ENCODE measurements at regions not wholly inside any gene's neighbourhood (a gene's known extent, or its start where the extent isn't known, plus 50 kb on each side); places are given as distances from the start of the nearest gene placed in this dataset.
"Not testable (repeated sequence)": the region's sequence is repeated elsewhere in the genome, so short reads cannot be mapped to it uniquely, and the experiment has no call there.

DNA sequence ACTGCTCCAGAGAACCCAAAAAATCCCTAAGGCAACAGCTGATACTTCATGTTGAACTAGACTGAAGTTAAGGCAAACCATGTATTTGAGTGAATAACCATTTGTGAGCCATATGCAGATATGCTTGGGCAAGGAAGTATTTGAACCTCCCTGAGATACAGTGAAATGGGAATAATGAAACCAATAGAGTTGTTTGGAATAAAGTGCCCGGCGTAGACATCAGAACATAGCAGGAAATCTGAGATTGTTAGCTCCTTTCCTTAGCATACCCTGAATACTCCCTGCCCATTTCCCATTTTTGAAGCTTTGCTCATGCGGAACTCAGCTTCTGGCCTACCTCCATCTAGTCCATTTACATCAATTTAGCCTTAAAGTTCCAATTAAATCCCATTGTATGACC, 611.9 kb downstream of the EFNA5 start:
- no peak for DNase-seq

DNA sequence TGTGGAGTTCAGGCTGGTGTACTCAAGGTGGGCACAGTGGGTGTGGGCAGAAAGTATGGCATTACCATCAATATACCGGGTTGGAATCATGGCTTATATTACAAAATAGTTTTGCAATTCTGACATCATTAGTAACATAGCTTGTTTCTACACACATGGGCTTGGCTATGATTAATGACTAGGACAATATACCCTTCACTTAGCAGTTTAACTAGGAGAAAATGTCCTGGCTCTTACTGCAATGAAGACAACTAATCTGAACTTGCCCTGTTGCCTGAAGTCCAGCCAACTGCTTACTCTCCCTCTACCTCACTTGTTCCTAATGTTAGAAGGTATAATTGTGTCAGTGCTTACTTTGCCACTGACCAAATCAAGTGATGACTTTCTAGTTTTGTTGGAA, 612.5 kb downstream of the EFNA5 start:
- no peak for DNase-seq

GRCh38 chr5:107056278-107056677, 614.5 kb downstream of the EFNA5 start:
- DNase-seq = no peak

DNA sequence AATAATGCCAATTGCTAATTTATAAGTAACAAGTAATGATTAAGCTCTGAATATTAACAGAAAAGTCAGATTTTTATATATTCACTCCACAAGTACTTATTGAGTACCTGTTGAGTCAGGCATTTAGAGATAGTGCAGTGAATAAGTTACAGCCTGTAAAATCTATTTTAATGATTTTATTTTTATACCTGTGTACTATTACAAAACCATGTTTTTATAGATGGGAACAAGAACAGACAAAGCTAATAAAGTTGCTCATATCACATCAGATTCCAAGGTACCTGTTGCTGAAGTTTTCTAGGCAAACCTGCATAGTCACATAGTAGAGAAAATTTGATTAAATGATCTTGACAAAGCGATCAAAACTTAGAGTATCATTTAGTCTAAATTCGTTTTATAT, 623.7 kb downstream of the EFNA5 start:
- no peak for DNase-seq

DNA sequence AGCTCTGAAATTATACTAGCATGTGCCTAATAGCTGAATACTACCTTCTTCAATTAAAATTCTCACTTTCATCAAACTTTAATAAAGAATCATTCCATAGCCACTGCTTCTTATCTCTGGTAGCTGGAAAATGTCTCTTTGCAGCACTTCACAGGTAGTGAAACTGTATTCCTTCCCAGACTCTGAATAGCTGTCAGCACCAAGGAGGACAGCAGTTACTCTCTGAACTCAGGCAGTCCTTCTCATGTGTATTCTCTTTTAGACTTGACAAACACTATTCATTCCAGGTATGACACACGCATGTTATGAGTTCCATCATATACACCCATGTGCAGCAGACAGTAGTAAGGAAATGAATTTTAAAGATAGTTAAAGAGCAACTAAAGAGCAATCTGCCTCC, 627.1 kb downstream of the EFNA5 start:
- no peak for DNase-seq

- no peak for DNase-seq
Measured at GRCh38 chr5:107040907-107041306, 629.8 kb downstream of the EFNA5 start.

GRCh38 chr5:107032629-107033028, 638.1 kb downstream of the EFNA5 start:
- no peak for DNase-seq

GRCh38 chr5:107028938-107029337, 641.8 kb downstream of the EFNA5 start:
- no peak for DNase-seq

- no peak for DNase-seq
Measured at GRCh38 chr5:107025712-107026497, 644.8 kb downstream of the EFNA5 start.

DNA sequence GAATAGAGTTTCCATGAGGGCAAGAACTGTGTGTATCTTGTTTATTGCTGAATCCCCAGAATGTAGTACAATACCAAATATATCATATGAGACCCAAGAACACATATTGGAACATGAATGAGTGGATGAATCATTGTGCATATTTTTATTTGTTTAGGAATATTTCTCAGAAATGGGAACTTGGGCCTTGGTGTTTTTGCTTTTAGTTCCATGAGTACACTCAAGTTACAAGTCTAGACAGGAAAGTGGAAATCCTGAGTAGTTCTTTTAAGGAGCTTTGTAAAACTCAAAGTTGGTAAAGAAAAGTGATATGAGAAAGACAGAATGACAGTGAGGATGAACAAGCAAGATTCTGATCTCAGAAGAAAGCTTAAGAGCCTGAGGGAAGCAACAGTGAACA, 647.0 kb downstream of the EFNA5 start:
- no peak for DNase-seq

DNA sequence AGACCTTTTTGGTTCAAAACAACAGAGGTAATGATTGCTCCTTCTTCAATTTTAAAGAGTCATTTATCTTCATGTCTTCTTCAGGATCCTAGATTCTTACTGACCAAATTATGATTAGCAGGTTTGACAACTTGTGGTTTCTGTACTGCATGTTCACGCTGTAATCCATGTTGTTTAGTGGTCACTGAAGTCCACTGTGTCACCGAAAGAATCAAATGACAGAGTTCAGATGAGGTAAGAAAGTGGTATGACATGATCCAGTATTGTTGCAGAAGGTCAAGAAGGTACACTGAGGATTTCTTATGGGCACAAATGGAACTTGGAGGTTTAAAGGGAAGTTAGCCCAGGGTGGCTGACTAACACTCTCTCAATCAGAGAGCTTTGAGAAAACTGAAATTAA, 649.2 kb downstream of the EFNA5 start:
- DNase-seq = no peak

GRCh38 chr5:107020626-107021025, 650.1 kb downstream of the EFNA5 start:
- no peak for DNase-seq

- no peak for DNase-seq
Measured at GRCh38 chr5:107017616-107018015, 653.1 kb downstream of the EFNA5 start.

GRCh38 chr5:107012371-107012770, 658.4 kb downstream of the EFNA5 start:
- DNase-seq = no peak

DNA sequence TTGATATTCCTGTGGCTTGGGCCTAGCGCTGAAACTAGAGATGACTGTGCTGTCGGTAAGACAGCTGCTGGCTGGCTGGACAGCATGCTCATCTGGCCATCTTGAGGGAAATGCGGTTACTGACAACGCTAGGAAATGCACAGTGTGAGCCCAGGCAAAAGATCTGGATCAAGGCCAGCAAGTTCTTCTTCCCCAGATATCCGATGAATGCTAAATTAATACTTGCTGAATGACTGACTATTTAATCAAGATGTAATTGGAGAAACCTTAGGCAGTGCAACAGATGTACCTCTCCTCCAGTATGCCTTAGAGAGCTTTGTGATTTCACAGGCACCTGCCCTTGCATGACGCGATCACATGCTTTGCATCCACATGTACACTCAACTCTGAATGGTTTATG, 659.1 kb downstream of the EFNA5 start:
- no peak for DNase-seq

DNA sequence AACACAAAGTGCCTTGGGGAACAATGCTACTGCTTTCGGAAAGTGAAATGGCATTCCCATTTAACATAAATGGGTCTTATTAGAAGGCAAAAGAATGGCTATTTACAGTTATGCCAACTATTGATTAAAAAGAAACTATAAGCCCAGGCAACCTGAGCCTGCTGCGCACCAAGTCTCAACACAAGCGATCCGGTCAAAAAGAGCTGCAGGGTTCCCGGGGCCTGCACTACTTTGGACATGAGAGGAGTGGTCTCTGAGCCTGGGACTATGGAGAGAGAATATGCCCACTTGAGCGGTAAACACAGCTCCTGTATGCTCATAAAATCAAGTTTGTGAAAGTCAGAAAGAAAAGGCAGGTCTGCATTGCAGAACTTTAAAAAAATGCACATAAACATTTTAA, 660.7 kb downstream of the EFNA5 start:
- no peak for DNase-seq

DNA sequence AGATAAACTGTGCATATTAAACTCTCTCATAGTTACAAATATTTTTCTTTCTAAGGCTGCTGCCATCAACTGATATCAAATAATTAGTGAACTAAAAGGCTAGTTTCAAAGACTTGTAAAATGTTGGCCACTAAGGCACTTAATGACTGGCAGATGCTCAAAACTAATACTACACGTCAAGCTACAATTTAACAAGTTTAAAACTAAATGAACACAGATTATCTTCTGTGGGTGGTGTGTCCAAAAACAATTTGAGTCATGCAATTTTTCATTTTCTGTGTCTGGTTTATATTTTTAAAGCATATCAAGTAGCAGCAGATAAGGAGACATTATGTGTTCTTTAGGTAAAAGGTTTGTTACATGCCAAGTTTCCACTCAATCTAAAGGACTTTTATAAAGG, 665.1 kb downstream of the EFNA5 start:
- no peak for DNase-seq

- no peak for DNase-seq
Measured at GRCh38 chr5:107005161-107005560, 665.6 kb downstream of the EFNA5 start.

DNA sequence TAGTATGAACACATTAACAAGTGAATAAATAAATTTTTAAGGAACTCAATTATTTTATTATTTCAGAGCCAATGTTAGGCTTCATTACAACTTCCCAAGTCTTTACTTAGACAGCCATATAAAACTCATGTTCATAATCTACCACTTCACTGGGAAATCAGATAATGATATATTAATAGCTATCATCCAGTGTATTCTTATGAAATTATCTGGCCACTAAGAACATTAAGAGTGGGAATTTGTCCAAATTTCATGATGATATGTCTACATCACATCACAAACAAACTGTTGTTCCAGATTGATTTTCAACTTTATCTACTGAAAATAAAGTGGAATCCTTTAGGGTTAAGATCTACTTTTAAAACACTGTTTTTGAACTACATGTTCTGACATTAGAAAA, 668.6 kb downstream of the EFNA5 start:
- no peak for DNase-seq

GRCh38 chr5:106999506-106999905, 671.2 kb downstream of the EFNA5 start:
- DNase-seq = not testable (repeated sequence)

DNA sequence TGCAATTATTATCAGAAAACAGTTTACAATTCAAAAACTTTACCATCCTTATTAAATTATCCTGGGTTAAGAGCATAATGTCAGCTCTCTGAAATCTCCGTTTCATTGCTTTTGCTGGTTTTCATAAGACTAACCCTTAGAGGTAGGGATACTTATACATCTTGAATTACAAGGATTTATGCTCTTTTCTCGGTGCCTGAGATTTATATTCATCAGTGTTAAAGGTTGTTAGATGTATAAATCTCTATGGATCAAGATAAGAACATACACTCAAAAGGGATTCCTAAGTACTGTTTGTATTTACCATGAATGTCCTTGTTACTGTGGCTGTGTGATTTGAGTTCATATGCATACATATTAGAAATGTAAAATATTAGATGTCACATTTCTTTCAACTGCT, 684.7 kb downstream of the EFNA5 start:
- DNase-seq = no peak

DNA sequence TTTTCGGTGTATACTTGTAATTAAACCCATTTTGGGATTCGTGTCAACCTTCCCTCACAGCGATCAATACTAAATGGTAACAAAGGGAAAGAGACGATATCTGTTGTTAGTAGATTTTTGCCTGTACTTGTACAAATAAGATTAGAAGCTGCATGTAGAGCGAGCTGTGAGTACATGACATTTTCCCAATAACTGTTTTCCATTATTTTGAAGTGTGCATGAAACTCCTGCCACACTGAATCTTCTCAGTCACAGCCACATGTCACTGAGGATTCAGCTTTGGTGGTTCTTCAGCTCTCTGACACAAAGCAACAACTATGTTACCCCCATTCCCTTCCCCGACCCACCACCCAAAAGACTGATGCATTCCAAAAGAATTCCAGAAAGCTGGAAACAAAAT, 685.6 kb downstream of the EFNA5 start:
- DNase-seq = no peak

DNA sequence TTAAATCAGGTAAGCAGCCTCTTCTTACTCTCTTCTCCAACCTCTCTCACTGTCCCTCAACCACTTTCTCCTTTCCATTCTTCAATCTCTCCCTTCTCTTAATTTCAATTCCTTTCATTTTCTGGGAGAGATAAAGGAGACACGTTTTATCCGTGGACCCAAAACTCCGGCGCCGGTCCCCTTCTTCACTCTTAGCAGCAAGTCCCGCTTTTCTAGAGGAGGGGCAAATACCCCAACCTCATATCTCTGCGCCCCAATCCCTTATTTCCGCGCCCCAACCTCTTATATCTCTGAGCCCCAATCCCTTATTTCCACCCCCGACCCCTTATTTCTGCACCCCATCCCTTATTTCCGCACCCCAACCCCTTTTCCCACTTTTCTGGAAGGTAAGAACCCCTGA, 691.6 kb downstream of the EFNA5 start:
- not testable (repeated sequence) for DNase-seq

DNA sequence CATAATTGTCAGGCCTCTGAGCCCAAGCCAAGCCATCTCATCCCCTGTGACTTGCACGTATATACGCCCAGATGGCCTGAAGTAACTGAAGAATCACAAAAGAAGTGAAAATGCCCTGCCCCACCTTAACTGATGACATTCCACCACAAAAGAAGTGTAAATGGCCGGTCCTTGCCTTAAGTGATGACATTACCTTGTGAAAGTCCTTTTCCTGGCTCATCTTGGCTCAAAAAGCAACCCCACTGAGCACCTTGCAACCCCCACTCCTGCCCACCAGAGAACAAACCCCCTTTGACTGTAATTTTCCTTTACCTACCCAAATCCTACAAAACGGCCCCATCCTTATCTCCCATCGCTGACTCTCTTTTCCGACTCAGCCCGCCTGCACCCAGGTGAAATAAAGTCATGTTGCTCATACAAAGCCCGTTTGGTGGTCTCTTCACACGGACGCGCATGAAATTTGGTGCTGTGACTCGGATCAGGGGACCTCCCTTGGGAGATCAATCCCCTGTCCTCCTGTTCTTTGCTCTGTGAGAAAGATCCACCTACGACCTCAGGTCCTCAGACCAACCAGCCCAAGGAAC, 692.1 kb downstream of the EFNA5 start:
- not testable (repeated sequence) for DNase-seq

GRCh38 chr5:106976363-106976762, 694.4 kb downstream of the EFNA5 start:
- DNase-seq = no peak
